ENCODE measurements at regions not wholly inside any gene's neighbourhood (a gene's known extent, or its start where the extent isn't known, plus 50 kb on each side); places are given as distances from the start of the nearest gene placed in this dataset.
"Not testable (repeated sequence)": the region's sequence is repeated elsewhere in the genome, so short reads cannot be mapped to it uniquely, and the experiment has no call there.

DNA sequence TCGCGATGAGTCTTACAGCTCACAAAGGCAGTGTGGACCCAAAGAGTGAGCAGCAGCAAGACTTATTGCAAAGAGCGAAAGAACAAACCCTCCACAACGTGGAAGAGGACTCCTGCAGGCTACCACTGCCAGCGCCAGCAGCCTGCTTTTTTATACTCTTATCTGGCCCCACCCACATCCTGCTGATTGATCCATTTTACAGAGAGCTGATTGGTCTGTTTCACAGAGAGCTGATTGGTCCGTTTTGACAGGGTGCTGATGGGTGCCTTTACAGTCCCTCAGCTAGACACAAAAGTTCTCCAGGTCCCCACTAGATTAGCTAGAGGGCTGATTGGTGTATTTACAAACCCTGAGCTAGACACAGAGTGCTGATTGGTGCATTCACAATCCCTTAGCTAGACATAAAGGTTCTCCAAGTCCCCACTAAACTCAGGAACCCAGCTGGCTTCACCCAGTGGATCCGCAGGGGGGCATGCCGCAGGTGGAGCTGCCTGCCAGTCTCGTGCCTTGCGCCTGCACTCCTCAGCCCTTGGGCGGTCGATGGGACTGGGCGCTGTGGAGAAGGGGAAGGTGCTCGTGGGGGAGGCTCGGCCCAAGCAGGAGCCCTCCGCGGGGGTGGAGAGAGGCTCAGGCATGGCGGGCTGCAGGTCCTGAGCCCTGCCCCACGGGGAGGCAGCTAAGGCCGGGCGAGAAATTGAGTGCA is 75.7 kb downstream of the QDPR start:
- not testable (repeated sequence) for DNase-seq

DNA sequence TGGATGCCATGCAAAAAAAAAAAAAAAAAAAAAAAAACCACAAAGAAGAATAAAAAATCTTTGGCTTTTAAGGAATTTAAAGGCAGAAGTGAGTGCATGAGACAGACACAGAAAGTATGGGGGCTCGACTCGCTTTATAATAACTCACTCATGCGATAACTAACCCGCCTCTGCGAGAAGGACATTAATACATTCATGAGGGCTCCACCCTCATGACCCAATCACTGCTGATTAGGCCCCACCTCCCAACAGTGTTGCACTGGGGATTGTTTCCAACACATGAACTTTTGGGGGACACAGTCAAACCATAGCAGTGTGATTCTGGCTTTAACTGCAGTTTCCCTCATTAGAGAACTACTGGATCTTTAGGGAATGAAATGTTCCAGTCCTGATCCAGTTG is 78.1 kb downstream of the QDPR start:
- DNase-seq = no peak

DNA sequence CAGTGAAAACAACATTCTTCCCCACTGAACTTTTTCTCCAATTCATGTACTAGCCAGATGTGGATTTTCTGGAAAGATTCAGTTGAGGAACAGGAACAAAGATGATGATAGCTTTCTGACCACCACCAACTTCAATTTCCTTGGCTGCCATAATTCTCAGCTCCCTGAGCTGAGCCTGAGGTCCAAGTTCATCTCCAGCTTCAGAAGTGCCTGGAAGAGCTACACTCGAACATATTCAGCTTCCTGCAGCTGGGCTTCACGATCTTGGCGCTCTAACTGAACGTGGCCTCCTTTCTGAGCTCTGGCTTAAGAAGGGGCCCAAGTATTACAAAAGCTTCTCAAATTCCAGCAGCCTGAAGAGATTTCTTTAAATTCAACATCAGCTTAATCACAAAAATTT is 83.9 kb downstream of the QDPR start:
- no peak for DNase-seq

DNA sequence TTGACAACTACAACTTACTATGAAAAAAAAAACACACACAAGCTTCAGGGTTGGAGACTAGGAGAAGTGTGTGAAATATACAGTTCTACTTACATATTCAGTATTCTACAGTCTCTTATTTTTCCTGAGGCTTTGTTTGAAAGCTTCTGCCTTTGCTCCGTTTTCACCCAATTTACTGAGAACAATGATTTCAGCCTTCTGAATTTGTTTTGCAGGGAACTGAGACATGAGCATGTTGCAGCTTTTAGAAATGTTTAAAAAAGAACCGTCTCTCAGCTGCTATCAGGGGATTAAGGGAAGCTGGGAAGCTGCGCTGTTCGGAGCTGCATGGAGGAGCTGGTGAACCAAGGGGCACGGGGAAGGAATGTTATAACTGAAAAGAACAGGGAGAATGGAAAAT is 85.7 kb downstream of the QDPR start:
- DNase-seq = no peak

DNA sequence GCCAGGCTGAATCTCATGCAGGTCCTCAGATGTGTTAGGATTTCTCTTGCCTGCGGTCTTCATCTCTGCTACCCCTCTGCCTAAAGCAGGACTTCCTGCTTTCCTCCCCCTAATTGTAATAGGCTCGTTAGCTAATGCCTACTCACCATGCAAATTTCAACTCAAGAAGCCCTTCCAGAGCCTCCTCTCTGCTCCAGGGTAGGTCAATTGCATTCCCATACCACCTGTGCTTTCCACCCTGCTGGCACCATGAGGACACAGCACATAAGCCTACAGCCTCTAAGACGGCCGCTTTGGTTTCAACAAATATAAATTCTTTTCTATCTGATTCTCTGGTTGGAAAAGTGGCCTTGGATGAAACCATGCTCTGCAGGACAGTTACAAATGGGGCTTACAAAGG is 93.9 kb downstream of the QDPR start:
- no peak for DNase-seq

DNA sequence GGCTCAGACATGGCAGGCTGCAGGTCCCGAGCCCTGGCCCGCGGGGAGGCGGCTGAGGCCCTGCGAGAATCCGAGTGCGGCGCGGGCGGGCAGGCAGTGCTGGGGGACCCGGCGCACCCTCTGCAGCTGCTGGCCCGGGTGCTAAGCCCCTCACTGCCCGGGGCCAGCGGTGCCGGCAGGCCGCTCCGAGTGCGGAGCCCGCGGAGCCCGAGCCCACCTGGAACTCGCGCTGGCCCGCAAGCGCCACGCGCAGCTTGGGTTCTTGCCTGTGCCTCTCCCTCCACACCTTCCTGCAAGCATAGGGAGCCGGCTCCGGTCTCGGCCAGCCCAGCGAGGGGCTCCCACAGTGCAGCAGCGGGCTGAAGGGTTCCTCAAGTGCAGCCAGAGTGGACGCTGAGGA is 97.5 kb downstream of the QDPR start:
- no peak for DNase-seq

DNA sequence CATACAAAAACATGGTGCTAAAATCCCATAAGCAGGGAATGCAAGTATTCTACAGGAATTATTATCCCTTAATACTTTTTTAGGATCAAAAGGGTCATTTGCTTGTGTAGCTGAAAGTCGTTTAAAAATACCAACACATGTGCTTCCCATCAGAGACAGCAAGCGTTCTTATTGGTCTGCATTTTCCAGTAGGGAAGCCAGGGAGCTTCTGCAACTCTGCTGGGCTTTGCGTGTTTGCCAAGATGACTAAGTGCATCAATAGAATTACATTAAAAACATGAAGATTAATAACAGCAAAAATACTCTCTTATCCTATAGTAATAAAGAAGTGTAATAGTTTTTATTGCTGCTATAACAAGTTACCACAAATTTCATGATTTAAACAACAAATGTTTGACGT is 111.2 kb downstream of the QDPR start:
- no peak for DNase-seq

DNA sequence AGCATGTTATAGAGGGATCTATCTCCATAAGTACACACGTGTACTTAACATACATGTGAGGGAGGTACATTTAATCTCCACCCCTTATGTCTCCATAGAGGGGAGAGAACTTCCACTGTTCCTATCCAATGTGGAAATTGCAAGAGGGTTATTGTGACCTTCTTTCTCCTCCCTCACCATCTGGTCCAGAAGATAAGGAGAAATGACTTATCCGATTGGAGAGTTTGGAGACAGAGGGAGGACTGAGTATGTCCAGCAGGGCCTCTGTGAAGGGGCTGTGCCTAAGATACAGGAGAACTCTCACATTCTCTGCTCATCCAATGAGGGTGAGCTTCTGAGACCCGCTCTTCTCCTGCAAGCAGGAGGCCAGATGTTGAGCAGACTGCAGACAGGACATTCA is 113.1 kb downstream of the QDPR start:
- DNase-seq = no peak

DNA sequence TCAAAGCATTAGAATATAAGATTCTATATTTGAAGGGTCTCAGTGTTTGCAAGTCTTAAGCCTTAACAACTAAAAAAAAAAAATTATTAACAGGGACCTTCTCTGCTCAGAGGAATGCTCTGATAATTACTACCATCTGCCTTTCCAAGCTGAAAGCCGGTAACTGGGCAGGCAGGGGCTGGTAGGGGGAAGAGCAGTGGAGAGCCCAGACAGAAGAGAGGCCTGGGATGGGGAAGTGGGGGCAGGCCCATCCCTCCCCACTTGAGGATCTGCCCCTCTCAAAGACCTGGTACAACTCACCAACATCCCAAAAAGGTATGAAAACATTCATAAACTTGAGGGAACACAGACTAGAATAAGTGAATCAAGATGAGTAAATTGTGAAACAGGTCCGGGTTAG is 113.9 kb downstream of the QDPR start:
- DNase-seq = no peak

DNA sequence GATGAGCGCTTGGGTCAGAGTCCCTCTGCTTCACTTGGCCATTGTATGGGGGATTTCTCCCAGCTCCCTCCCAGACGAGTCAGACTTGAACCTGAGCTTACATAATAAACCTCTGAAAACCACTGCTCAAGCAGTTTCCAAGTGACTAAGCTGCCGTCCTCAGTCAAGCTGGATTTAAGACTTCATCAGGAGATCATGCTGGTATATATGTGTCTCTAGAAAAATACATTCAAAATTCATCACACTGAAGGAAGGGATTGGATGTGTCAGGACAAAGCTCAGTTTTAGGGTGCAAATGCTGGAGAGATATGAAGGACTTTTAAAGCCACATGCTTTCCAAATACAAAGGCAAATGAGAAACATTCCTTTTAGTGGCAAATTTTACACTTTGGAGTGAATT is 114.3 kb downstream of the QDPR start:
- no peak for DNase-seq

DNA sequence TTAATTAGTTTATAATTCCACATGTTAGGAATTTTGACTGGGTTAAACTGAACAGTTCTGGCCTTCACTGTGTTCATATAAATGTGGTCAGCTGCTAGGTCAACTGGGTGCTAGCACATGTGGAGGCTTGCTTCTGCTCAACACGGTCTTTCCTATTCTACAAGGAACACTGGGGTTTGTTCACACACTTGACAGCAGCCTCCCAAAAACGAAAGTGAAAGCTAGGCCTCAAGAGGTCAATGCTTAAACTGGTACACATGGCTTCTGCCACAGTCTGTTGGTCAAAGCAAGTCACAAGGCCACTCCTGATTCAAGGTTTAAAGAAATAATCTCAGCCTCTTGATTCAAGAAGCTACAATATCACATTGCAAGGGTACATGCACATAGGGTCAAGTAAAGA is 126.5 kb downstream of the QDPR start:
- DNase-seq = no peak

DNA sequence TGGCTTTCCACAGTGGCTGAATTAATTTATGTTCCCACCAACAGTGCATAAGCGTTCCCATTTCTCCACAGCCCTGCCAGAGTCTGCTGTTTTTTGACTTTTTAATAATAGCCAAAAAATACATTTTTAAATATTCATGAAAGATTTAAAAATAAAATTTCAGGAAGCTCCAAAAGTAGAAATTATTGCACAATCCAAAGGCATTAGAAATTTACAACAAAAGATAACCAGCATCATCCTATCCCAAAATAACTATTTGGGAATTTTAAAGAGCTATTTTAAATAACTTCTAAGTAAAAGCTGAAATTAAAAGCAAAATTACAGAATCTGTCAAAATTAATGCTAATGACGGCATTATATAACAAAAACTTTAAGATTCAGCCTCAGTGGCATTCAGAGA is 131.5 kb downstream of the QDPR start:
- no peak for DNase-seq

DNA sequence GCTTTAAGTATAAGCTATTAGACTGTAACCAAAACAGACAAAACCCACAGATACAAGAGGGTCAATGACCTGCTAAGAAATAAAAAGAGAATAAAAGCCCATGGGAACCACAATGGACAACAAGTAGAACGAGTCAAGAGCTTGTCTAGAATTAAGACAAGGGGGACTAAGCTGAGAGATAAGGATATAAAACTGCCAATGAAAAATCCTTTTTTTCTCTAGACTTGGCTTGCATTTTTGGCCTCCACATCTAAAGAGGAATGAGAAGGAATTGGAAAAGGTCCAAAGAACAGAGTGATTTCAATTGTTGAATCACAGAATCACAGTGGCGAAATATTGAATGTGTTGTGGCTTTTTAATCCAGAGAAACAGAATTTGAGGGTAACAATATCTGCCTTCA is 135.7 kb downstream of the QDPR start:
- no peak for DNase-seq

DNA sequence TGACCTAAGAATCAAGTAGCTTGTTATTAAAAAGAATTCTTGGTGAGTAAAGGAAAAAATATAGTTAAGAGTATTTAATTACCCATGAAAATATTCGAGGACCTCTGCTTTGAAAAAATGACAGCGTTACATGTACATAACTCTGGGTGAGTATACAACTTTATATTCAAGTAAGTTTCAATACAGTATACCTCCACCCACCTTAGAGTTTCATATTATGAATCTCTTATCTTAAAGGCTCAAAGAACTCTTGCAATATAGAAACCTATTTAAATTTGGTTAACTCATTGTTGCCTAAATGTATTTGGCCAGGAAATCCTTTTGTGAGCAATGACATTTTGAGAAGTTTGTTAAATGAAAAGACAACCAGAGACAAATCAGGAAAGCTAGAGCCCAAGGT is 138.2 kb downstream of the QDPR start:
- no peak for DNase-seq

DNA sequence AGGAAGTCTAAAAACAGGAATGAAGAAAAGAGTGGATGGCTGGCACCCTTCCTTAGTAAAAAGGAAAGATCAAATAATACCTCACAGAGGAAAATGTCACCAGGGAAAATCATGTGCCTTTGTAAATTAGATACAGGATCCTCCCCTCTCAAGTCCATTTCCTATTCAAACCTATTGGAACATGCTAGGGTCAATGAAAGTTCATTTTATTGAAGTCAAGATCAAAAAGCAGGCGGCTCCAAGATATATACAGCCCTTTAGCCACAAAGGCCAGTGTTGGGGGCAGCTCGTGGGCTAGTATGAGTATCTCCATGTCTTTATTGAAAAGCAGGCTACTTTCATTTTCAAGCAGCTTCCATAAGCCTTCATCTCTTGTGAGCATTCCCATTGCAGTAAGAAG is 141.1 kb downstream of the QDPR start:
- no peak for DNase-seq

DNA sequence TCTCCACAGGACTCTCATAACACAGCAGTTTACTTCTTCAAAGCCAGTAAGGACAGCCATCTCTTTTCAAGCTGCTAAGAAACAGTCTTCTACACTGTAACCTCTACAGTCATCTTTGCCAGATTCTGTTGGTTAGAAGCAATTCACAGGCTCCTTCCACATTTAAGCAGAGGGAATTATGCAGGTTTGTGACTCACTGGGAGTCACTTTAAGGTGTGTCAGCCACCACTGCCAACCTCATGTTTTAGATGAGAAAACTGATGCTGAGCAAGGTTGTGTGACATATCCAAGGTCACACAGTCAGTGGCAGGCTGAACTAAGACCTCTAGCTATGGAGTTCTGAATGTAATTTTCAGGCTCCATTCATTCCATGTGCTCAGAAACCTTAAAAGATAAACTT is 143.5 kb downstream of the QDPR start:
- DNase-seq = no peak

DNA sequence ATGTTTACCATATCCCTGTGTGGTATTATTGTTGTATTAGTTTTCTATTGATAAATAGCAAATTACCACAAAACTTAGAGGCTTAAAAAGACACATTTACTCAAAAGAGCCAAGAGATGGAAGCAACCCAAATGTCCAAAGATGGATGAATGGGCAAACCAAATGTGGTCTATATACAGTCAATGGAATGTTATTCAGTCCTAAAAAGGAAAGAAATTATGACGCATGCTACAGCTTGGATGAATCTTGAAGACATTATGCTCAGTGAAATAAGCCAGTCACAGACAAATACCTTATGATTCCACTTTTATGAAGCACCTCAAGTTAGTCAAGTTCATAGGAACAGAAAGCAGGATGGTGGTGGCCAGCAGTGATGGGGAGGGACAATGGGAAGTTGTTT is 144.7 kb downstream of the QDPR start:
- no peak for DNase-seq

DNA sequence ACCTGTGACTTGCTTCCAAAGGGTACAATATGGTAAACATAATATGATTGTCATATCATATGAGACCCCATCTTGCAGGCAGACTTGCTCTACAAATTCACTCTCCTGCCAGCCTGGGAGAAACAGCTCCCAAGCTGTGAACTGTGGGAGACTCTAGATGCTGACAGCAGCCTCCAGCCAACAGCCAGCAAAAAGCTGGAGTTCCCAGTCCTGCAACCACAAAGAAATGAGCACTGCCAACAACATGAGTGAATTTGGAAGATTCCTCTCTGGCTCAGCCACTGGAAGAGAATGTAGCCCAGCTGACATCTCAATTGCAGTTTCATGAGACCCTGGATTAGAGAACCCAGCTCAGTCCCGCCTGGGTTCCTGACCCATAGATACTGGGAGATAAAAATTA is 145.4 kb downstream of the QDPR start:
- no peak for DNase-seq

DNA sequence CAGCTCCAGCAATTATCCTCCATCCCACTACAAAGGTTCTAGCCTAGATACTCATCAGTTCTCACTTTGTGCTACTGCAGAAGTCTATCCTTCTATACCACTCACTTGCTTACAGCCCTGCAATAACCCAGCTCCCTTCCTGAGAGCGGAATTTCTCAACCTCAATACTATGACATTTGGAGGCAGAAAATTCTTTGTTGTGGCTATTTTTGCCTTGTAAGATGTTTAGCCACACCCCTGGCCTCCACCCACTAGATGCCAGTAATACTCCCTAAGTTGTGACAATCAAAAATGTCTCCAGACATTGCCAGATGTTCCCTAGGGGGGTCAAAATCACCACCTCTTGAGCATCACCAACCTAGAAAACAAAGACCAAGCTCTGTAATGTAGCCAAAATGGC is 149.5 kb downstream of the QDPR start:
- DNase-seq = no peak

DNA sequence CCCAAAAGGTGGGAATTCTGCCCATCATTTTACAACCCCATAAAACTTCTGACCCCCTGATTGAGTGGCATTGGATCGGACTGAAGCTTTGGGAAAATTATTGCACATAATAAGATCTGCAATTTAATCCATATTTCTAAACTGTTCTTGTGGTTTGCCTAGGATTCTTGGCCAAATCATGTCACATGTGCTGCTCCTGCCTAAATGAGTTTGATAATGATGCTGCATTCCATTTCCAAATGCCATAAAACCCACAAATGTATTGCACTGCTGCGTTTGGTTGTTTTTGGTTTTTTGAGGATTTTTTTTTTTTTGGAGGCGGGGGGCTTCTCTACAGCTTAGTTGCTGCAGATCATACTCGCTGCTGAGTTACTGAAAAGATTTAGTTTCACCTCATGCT is 153.6 kb downstream of the QDPR start:
- DNase-seq = no peak

DNA sequence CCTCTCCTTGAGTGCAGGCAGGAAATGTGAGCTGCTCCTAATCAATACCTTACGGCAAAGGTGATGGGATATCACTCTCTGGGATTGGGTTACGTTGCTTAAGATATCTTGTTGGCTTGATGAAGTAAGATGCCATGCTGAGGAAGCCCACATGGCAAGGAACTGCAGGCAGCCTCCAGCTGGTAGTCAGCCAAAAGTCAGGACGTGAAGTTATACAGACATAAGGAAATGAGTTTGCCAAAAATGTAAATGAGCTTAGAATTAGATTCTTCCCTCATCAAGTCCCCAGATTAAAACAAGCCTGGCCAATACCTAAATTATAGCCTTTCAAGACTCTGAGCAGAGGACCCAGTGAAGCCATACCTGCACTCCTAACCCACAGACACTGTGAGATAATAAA is 155.0 kb downstream of the QDPR start:
- DNase-seq = no peak

DNA sequence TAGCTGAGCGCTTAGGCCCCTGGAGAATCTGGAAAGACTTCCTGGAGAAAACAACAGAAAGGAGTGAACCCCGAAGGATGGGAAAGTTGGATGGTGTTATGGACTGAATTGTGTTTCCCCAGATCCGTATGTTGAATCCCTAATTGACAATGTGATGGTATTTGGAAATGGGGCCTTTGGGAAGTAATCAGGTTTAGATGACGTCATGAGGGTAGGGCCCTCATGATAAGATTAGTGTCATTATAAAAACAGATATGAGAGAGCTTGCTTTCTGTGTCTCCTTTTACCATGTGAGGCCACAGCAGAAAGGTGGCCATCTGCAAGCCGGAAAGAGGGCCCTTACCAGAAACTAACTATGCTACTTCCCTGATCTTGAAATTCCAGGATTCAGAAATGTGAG is 159.5 kb downstream of the QDPR start:
- DNase-seq = no peak

DNA sequence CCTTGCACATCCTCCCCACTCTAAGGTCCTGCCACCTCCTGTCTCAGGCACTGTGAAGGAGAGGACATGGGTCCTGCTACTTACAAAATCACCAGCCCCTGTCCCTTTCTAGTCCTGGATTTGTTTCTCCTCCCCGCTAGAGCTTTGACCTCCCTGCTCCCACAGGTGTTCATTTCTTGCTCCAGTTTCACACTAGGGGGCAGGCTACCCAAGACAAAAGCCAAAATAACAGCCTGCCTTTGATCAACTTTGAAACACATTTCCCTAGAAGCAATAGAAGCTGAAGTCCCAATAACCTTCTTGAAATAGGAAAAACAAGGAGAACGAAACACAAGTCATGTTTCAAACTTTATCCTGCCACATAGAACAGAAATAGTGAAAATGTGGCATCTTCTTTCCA is 164.4 kb downstream of the QDPR start:
- DNase-seq = no peak

DNA sequence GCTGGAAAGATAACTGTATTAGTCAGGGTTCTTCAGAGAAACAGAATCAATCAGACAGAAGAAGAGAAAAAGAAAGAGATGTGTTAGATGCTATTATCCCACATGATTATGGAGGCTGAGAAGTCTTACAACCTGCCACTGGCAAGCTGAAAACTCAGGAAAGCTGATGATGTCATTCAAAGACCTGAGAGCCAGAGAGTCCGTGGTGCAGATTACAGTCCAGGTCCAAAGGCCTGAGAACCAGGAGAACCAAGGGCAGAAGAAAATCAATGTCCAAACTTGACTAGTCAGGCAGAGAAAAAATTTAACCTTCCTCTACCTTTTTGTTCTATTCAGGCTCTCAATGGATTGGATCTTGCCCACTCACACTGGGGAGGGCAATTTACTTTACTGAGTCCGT is 172.5 kb downstream of the QDPR start:
- DNase-seq = no peak

DNA sequence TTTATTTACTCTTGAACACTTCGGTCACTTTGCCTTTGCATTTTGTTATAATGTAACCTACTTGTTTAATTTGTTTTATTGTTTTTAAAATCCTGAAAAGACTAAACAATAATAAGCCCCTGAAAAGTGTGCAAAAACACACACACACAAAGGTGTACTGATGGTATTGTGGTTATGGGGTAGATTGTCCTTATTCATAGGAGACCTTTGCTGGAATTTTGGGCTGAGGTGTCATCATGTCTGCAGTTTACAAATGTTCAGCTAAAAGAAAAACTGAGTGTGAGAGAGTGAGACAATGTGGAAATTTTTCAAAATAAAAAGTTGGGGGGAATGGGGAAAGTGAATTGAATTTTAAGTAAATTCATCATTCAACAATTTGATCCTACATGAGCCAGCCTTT is 174.9 kb downstream of the QDPR start:
- no peak for DNase-seq

DNA sequence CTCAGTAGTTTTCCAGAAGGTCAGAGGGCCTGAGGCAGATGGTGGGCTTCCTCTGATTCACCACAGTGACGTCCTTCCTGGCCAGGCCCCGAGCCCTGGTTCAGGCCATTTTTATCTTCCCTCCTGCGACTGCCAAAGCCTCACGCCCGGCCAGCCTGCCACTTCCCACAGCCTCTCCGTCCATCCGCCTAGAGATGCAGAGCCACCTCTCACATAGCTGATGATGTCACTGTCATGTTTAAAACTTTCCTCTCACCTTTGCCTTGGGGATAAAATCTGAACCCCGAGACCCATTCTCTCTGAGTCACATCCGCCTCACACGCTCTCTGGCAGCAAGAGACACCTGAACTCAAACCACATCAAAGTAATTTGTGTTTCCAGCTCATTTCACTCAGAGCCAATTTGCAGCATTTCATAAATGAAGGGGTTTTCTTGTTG is 175.3 kb downstream of the QDPR start:
- peak; percentile 59 for DNase-seq

Data from effector CD4-positive, alpha-beta T cell (primary cell).